Omental fat pad (tissue), 3 donors: ENCODE measurements at regions not wholly inside any gene's neighbourhood (a gene's known extent, or its start where the extent isn't known, plus 50 kb on each side); places are given as distances from the start of the nearest gene placed in this dataset.

Source experiments
- ATAC-seq: fragments of 150-250 bp; one replicate; pipeline ENCODE4 v1.9.1; 2016; ENCODE audit warnings: mild to moderate bottlenecking, moderate library complexity; ENCODE audit not compliant: low FRiP score
- DNase-seq: peaks from one replicate; pipeline ENCODE4 v3.0.0-alpha.2; 2019; ENCODE audit warnings: low spot score
- TF ChIP-seq, protein P1 (sequence below), 3 donors: fragments of 450-650 bp; IDR thresholded peaks; one replicate each; pipeline ENCODE4 v1.5.1; 2016 to 2017; ENCODE audit warnings: antibody characterized with exemption in 3 of 3, mild to moderate bottlenecking in 3 of 3, moderate library complexity in 2 of 3

DNA sequence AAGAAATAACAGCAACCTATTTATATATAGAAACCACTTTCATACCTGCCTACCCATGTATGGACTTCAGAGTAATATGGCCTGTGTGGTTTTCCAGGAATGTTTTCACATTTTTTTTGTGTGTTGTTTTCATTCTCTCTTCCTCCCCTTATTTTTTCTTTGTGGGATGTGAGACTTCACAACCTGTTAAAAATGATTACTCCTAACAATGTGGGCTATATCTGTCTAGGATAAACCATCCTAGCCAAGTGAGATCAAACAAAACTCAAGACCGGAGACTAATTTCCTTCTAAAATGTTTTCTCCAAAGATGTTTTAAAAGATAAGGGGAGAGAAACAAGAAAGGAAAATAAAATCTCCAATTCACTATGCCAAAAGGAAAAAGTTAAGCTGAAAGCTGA is 106.1 kb upstream of the DIPK2B start:
- DNase-seq = no peak
- TF ChIP-seq, protein P1, sequence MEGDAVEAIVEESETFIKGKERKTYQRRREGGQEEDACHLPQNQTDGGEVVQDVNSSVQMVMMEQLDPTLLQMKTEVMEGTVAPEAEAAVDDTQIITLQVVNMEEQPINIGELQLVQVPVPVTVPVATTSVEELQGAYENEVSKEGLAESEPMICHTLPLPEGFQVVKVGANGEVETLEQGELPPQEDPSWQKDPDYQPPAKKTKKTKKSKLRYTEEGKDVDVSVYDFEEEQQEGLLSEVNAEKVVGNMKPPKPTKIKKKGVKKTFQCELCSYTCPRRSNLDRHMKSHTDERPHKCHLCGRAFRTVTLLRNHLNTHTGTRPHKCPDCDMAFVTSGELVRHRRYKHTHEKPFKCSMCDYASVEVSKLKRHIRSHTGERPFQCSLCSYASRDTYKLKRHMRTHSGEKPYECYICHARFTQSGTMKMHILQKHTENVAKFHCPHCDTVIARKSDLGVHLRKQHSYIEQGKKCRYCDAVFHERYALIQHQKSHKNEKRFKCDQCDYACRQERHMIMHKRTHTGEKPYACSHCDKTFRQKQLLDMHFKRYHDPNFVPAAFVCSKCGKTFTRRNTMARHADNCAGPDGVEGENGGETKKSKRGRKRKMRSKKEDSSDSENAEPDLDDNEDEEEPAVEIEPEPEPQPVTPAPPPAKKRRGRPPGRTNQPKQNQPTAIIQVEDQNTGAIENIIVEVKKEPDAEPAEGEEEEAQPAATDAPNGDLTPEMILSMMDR (IDR thresholded peaks at IDR 0.05) = no peak
- no peak for ATAC-seq

GRCh38 chrX:45300638-45301037 is 100.0 kb upstream of the DIPK2B start:
- DNase-seq = no peak
- ATAC-seq = no peak
- TF ChIP-seq, protein P1 (IDR thresholded peaks at IDR 0.05) = no peak

DNA sequence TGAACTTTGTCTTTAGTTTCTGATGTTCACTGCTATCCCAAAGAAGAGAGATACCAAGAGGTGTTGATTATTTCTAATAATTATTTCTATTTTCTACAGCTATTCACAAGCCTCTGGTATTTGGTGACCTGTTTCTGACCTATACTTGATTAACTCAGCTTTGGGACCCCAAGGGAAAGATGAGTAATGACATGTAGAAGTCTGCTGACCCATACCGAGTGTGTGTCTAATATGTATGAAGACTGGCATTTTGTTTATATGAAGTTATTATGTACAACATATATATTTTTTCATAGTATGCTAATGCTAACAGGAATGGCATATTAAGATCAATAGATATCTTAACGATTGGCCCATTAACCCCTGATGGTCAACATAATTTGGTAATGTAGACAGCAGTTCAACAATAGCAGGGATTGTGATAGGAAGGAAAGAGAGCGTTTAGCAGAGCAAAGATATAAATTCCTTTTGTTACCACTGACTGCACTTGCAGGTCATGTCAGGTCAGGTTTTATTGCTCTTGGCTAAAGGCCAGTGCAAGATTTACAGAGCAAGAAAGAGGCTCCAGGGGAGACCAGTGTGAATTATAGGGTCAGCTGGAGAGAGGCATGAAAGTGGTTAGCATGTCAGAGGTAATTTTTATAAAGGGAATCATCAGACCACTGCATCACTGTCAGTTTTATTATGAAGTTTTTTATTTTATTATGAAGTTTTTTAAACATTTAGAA is 94.7 kb upstream of the DIPK2B start:
- ATAC-seq = no peak
- TF ChIP-seq, protein P1 (IDR thresholded peaks at IDR 0.05) = no peak
- DNase-seq = no peak

- DNase-seq (no peak), ATAC-seq (no peak)
- TF ChIP-seq, protein P1 (IDR thresholded peaks at IDR 0.05) = no peak
These were observed 73.9 kb upstream of the DIPK2B start for GRCh38 chrX:45274576-45274975.

- TF ChIP-seq, protein P1 (IDR thresholded peaks at IDR 0.05) = no peak
- ATAC-seq = no peak
These were observed 66.3 kb upstream of the DIPK2B start for GRCh38 chrX:45267007-45267406.

DNA sequence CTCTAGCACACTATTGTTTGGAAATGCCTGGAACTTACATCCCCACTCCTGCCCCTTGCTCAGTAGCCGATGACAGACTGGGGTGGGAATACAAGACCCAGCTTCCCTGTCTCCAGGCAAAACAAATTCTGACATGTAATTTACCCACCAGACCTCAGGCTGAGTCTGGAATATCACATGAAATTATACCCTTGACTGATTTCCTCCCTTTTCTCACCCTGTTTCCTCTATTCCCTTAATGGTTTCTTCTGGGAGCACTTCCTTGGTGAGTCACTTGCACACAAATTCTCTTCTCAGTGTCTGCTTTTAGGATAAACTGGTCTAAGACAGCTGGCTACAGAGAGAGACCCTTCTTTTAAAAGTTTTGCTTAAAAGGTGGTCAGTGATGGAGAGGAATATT is 65.8 kb upstream of the DIPK2B start:
- DNase-seq (no peak), ATAC-seq (no peak)
- TF ChIP-seq, protein P1 (IDR thresholded peaks at IDR 0.05) = no peak

More at GRCh38 chrX:45267007-45267406, 66.3 kb upstream of the DIPK2B start:
- no peak for DNase-seq

DNA sequence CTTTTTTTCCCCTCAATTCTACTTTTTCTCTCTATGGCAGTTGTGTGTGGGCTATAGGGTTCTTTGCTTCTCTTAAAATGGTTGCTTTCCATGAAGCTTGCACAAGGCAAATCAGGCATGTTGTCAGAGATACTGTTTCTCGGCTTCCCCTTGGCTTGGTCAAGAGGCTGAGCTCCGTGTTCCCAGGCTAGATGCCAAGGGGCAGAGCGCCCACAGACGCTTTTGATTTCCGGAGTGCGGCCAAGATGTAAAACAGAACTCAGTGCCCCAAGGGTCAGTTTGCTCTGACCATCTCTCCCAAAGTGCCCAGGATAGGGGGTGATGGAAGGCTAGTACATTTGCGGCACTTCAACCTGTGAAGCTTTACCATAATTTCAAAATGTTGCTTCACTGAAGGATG is 64.2 kb upstream of the DIPK2B start:
- no peak for ATAC-seq
- DNase-seq = no peak
- TF ChIP-seq, protein P1 (IDR thresholded peaks at IDR 0.05) = no peak
